A172 (cell line): ENCODE measurements at regions not wholly inside any gene's neighbourhood (a gene's known extent, or its start where the extent isn't known, plus 50 kb on each side); places are given as distances from the start of the nearest gene placed in this dataset.
"Not testable (repeated sequence)": the region's sequence is repeated elsewhere in the genome, so short reads cannot be mapped to it uniquely, and the experiment has no call there.

ENCODE experiments used
- DNase-seq: peaks from one replicate; pipeline ENCODE4 v3.0.0-alpha.2; 2015; ENCODE audit warnings: low spot score

DNA sequence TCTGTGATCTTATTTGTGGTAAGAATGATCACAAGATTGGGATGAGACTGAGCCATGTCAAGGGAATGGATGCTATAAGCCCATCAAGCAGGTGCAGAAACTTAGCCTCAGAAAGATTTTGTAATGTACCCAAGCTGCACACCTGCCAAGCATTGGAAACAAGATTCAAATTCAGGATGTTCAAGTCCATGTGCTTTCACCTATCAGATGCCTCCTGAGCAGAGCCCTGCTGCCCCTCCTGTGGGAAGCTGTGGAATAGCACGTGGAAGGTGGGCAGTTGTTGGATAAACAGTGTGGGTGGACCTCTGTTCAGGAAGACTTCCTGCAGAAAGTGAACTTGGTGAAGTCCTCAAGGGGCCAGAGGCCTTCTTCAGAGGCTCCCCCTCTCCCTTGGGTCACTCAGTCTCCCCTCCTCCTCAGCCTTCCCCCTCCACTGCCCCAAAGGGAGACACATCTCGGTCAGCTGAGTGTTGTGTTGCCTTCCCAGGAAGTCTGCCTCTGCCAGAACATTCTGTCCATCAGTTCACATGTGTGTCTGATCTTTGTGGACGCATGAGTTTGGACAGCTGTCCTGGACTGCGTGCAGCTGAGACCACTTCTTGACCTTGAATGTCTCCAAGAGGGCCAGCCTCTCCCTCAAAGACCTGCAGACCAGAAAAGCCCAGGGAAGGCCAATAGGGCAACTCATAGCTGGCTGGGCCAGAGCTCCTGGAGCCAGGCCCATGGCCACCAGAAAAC, 186.1 kb downstream of the INHBB start:
- no peak for DNase-seq

DNA sequence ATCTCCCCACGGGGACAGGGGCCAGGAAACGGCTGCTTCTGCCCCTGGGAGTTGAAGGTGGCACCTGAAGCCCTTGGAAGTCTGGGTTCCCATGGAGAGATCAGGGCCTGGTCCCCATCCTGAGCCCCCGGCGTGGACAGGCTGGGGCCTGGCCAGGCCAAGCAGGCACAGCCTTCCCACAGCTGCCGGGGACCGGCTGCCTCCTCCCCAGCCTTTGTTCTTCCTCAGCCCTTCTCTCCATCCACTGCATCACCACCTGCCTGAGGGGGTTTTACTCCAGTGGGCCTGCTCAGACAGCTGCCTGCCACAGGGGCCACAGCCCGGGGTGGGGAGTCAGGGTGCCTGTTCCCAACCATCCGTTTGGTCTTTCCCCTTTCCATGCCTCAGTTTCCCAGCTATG, 187.7 kb downstream of the INHBB start:
- DNase-seq, result no peak

- no peak for DNase-seq
Measured at GRCh38 chr2:120534457-120534856, 188.5 kb downstream of the INHBB start.

GRCh38 chr2:120535081-120535480, 189.1 kb downstream of the INHBB start:
- DNase-seq, result no peak

DNA sequence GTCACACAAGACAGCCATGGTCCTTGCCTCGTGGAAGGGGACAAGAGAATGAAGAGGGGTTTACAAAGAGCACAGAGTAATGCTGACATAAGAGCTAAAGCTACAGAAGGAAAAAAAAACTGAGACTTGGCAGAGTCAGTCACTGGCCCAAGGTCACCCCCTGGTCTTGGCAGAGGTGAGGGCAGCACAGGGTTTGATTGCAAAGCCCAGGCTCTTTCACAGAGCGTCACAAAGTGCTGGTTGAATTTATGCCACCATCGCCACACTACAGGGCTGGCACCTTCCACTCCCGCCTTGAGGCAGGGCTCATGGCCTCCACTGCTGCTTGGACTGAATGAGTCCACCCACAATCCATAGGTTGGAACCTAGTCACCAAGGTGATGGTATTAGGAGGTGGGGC, 190.2 kb downstream of the INHBB start:
- no peak for DNase-seq

GRCh38 chr2:120538691-120539423, 192.9 kb downstream of the INHBB start:
- no peak for DNase-seq

- DNase-seq, result no peak
Measured at GRCh38 chr2:120539424-120539936, 193.5 kb downstream of the INHBB start.

DNA sequence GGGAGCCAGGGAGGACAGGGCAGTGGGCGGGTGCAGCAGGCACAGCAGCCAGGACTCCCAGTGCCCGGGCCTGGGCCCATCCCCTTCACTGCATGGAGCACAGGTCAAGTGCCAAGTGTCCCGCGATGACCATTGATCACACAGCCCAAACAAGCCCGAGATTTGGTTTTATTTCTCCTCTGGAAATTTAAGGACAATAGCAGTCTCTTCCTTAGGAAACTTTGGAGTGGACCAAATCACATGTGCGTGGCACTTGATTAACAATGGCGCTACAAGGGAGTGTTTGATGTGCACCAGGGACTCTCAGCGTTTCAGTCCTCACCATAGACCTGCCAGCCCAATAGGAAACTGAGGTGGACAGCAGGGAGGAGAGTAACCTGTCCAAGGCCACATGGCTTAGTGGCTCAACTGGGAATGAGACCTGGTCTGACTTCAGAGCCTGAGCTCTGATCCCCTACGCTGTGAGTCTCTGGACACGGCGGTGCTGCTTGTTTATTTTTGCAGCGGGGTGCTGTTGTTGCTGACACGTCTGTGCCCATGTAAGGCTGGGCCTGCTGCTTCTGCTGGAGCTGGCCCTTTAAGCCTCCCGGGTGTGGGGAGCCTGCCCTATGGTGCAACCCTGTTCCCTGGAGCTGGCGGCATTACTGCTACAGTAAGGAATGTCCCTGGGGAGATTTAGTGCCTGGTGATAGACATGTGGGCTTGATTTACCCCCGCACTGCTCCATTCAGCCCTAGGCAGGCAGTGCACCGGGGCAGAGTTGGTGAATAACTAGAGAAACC, 194.2 kb downstream of the INHBB start:
- peak; percentile 90 for DNase-seq

DNA sequence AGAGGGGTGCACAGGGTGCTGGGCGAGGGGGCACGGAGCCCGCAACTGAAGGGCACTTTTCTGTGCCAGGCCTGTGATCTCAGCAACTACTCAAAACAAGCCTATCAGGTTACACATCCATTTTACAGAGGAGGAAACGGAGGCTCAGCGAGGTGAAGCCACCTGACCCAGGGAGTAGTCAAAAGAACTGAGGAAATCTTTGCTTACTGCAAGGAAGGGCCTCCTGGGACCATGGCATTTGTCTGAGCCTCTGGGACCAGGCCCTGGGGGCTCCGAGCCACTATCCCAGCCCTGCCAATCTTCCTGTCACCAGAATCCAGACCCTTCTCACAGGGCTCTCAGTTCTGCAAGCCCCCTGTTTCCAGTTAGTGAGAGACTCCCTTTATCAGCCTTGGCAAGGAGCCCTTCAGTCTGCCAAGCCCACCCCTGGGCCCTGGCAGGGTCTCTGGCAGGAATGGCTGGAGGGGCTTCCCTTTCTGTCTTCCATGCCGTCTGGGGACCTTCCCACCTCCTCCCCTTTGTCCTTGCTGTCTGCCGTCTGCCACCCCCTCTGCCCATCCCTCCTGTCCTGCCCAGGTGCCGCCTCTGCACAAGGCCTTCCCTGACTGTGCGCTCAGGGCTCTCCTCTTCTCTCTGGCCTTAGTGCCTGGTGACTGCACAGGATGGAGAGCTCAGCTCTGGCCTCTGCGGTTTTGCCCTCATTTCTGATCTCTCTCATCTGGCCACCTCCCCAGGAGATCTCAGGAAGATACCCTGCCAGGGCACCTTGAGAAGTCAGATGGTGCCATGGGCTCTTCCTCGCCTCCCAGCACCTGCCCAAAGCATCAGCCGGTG, 194.7 kb upstream of the GLI2 start:
- DNase-seq, result peak; percentile 27

DNA sequence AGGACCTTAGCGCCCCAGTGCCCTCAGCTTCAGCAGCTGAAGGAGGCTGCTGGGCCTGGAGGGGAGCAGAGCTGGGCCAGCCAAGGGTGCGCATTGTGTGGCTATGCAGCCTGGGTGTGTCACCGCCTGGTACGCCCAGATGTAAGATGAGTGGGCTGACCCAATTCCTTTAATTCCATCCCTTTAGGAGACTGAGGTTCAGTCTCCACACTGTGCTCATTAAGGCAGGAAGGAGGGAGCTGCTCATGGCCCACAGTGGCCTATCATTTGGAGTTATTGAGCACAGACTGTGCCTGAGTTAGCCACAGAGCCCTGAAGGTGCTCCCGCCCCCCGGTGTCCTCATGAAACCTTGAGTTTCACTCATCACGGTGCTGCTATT, 194.1 kb upstream of the GLI2 start:
- DNase-seq, result no peak

GRCh38 chr2:120541972-120542670, 193.5 kb upstream of the GLI2 start:
- DNase-seq, result no peak

DNA sequence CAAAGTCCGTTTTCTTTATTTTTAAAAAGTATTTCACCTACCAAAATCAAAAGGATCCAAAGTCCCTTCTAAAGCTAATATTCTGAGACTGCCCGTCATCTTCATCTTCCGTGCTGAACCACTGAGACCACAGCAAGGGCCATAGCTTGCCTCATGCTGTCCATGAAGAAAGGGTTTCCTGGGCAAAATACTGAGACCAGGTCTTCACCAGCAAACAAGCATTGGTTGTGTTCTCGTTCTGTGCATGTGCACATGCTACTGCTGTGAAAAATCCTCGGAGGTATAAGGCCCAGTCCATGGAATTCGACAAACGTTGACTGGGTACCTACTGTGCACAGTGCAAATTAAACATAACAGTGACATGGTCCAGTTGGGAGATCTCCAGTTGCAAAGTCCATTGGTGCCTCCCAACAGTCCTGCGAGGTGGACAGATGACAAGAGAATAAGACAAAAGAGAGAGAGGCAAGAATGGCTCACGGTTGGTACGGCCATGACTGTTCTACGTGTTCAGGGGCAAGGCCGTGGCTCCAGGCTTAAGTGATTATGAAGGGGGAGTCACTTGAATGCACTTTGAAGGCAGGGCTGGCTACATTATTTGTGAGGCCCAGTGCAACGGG, 192.6 kb upstream of the GLI2 start:
- no peak for DNase-seq

DNA sequence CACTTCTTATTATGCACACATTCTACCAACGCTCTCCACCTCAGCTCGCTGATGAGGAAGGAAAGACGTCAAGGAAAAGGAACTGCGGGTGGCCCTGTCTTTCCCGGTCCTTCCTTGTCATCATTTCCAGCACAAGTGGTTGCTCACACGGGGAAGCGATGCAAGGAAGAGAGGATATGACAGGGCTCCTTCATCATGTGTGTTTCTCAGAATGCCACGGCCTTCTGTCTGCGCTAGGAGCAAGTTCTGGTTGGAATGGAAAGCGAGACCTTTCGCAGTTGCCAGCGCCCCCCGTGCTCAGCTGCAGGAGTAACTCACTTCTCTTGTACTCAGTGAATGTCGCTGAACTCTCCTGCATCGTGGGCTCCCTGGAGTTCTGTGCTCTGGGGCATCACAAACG, 191.8 kb upstream of the GLI2 start:
- no peak for DNase-seq

DNA sequence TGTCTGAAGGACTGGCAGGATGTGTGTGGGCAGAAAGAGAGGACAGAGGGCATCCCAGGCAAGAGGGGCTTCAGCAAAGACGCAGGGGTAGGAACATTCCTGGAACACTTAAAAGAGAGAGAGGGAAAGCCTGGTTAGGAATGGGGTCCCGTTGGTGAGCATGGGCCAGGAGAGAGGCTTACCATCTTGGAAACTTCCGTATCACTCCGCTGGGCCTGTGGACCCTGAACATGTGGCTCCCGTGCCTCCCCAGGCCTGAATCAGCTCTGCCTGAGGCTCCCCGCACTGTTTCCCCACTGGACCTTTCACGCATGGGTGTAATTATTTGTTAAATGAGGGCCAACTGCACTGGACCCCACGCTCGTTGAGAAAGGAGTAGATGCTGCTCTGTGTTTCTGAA, 191.1 kb upstream of the GLI2 start:
- DNase-seq, result no peak

DNA sequence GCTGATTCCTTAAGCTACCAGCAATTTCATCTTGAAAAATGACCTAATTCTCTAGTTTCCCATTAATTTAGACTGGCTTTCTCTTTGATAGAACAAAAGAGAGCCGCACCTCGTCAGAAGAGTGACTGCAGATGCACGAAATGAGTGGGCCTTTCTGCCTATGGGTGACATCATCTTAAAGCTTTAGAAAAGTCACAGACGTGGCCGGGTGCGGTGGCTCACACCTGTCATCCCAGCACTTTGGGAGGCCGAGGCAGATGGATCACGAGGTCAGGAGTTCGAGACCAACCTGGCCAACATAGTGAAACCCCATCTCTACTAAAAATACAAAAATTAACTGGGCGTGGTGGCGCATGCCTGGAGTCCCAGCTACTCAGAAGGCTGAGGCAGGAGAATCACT, 190.7 kb upstream of the GLI2 start:
- not testable (repeated sequence) for DNase-seq

GRCh38 chr2:120545521-120546047, 190.1 kb upstream of the GLI2 start:
- DNase-seq, result no peak

DNA sequence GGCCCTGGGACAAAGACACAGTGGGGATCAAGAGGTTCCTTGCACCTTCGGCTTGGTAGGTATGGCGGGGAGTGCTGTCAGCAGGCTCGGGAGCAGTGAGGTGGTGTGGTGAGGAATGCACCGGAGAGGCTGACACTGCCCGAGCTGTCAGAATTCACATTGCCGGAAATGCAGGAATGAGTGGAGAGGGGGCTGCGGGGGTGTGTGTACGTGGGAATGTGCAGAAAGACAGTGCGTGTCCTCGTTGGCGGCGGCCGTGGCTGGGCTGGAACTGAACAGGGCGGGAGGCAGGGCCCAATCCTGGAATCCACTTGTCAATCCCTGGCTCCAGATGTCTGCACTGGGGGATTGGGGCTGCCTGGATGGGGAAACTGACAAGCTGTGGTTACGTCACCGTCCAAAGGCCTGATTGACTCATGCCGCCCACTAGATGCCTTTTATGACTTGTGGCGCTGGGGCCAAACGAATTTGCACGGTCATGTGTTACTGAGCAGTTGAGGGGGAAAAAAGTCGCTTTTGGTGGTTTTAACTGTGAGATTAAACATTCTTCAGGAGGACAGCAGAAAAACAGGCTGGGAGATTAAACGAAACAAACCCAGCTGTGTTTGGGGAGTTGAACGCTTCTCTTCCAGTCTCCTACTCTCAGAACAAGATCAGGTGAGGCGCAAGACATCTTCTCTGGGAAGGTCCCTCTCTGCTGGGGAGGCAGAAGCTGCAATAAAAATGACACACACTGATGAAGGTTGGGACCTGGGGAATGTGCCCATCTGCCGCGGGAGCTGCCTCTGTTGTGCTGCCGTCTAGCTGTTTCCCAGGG, 189.4 kb upstream of the GLI2 start:
- DNase-seq, result no peak

DNA sequence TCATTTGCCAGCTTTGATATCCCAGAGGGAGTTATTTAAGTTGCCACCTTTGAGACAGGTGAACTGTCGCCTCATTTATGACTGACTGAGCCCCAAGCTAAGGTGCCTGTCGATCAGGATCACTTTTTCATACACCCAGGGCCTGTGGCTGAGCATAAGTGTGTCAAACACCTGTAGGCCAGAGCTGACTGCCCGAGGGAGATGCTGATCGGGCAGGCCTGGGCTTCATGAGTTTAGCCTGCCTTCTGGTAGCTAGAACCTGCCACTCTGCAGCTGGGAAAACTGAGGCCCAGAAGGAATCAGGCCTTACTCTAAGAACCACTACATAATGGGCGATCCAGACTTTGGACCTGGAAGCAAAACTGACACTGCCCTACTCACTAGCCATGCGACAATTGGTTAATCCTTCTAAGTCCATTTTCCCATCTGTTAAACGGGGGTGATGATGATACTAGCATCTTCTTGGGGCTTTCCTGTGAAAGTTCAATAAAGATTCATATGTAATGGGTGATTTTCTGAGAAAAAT, 188.7 kb upstream of the GLI2 start:
- no peak for DNase-seq

GRCh38 chr2:120547662-120548061, 188.0 kb upstream of the GLI2 start:
- no peak for DNase-seq
